Adrenal gland (tissue), 5 donors: ENCODE measurements at regions not wholly inside any gene's neighbourhood (a gene's known extent, or its start where the extent isn't known, plus 50 kb on each side); places are given as distances from the start of the nearest gene placed in this dataset.

Source experiments
- POLR2A ChIP-seq, 2 donors: fragments of 450-650 bp; IDR thresholded peaks; one replicate each; pipeline ENCODE4 v1.6.1; 2017; ENCODE audit warnings: antibody characterized with exemption in 2 of 2, mild to moderate bottlenecking in 2 of 2, moderate library complexity in 1 of 2
- TF ChIP-seq, protein P1 (sequence below), 6 experiments: fragments of 450-650 bp in 4 of 6; fragments of 200-600 bp in 2 of 6; sonication (generic) in 1 of 6; IDR thresholded peaks; 1 replicate in 5 of 6; 2 replicates in 1 of 6; pipeline versions ENCODE4 v1.5.1 to v1.8.0; 2016 to 2021; ENCODE audit warnings: antibody characterized with exemption in 6 of 6, mild to moderate bottlenecking in 2 of 6, moderate library complexity in 1 of 6
- donor health status: DM: no; HTN: no; CAD: no.

DNA sequence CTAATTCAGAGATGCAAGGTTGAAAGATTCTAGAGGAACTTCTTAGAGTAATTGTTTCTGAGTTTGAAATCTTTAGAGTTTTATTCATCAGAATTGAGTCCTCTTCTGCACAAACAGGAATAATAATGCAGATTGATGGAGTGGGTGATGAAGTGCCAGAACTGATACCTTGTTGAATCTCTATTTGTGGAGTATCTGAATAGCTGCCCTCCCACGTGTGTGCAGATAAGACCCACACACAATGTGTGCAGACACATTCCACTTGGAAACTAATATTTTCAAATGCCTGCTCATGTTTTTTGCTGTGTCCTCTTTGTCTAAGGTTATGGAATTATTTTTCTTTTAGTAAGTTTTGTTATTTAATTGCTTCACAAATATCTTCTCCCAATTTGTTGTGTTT lies 1167.8 kb upstream of the MAP3K7 start:
- TF ChIP-seq POLR2A (IDR thresholded peaks at IDR 0.05), result no peak
- TF ChIP-seq, protein P1, sequence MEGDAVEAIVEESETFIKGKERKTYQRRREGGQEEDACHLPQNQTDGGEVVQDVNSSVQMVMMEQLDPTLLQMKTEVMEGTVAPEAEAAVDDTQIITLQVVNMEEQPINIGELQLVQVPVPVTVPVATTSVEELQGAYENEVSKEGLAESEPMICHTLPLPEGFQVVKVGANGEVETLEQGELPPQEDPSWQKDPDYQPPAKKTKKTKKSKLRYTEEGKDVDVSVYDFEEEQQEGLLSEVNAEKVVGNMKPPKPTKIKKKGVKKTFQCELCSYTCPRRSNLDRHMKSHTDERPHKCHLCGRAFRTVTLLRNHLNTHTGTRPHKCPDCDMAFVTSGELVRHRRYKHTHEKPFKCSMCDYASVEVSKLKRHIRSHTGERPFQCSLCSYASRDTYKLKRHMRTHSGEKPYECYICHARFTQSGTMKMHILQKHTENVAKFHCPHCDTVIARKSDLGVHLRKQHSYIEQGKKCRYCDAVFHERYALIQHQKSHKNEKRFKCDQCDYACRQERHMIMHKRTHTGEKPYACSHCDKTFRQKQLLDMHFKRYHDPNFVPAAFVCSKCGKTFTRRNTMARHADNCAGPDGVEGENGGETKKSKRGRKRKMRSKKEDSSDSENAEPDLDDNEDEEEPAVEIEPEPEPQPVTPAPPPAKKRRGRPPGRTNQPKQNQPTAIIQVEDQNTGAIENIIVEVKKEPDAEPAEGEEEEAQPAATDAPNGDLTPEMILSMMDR (IDR thresholded peaks at IDR 0.05), result no peak
